Keratinocyte (primary cell): ENCODE measurements at regions not wholly inside any gene's neighbourhood (a gene's known extent, or its start where the extent isn't known, plus 50 kb on each side); places are given as distances from the start of the nearest gene placed in this dataset.

Experiments
- DNase-seq: peaks from one replicate; pipeline ENCODE4 v3.0.0-alpha.2; 2011; ENCODE audit warnings: low read depth, missing footprints, low spot score
- FAIRE-seq: peaks from 2 replicates; lab custom pipeline; 2011; peaks lifted over from hg19 to GRCh38; lab: Jason Lieb, UNC
- H2AFZ ChIP-seq: 2 replicates; pipeline ENCODE4 v1.6.0; 2012; ENCODE audit warnings: low read length, control low read depth, inconsistent platforms; ENCODE audit not compliant: control insufficient read depth
- H3K27ac ChIP-seq: 2 replicates; pipeline ENCODE4 v1.5.1; 2011; ENCODE audit warnings: low read length; ENCODE audit not compliant: control insufficient read depth, insufficient read depth
- H3K27me3 ChIP-seq: 3 replicates; pipeline ENCODE4 v1.6.0; 2011; ENCODE audit warnings: low read length; ENCODE audit not compliant: control insufficient read depth, insufficient read depth; ENCODE audit errors: extremely low read depth
- H3K36me3 ChIP-seq, 2 experiments: 2 replicates in 1 of 2; 3 replicates in 1 of 2; pipeline ENCODE4 v1.5.1; 2011; ENCODE audit warnings: low read length in 2 of 2, mild to moderate bottlenecking in 1 of 2; ENCODE audit not compliant: control insufficient read depth in 2 of 2, insufficient read depth in 2 of 2; ENCODE audit errors: extremely low read depth in 1 of 2
- H3K4me1 ChIP-seq: 3 replicates; pipeline ENCODE4 v1.5.1; 2011; ENCODE audit warnings: low read length; ENCODE audit not compliant: control insufficient read depth, insufficient read depth; ENCODE audit errors: extremely low read depth
- H3K4me2 ChIP-seq: 3 replicates; pipeline ENCODE4 v1.6.0; 2011; ENCODE audit warnings: low read depth, low read length; ENCODE audit not compliant: control insufficient read depth, insufficient read depth; ENCODE audit errors: extremely low read depth
- H3K4me3 ChIP-seq, 3 experiments: fragments of 200-600 bp in 1 of 3; sonication (generic) in 1 of 3; 2 replicates in 2 of 3; 3 replicates in 1 of 3; pipeline ENCODE4 v1.5.1; 2011 to 2016; ENCODE audit warnings: low read length in 3 of 3, mild to moderate bottlenecking in 3 of 3, control low read depth in 2 of 3, inconsistent platforms in 1 of 3, low read depth in 1 of 3, mixed read lengths in 1 of 3, mixed run types in 1 of 3, moderate library complexity in 1 of 3; ENCODE audit not compliant: control insufficient read depth in 2 of 3, insufficient read depth in 2 of 3; ENCODE audit errors: extremely low read depth in 1 of 3
- H3K79me2 ChIP-seq: 2 replicates; pipeline ENCODE4 v1.6.0; 2012; ENCODE audit warnings: low read length; ENCODE audit not compliant: control insufficient read depth, insufficient read depth
- H3K9ac ChIP-seq: 3 replicates; pipeline ENCODE4 v1.6.0; 2011; ENCODE audit warnings: low read length; ENCODE audit not compliant: control insufficient read depth, insufficient read depth; ENCODE audit errors: extremely low read depth
- H3K9me1 ChIP-seq: 3 replicates; pipeline ENCODE4 v1.6.0; 2011; ENCODE audit warnings: low read length; ENCODE audit not compliant: control insufficient read depth, insufficient read depth; ENCODE audit errors: extremely low read depth
- H3K9me3 ChIP-seq: 2 replicates; pipeline ENCODE4 v1.5.1; 2012; ENCODE audit warnings: low read depth, low read length; ENCODE audit not compliant: control insufficient read depth
- H4K20me1 ChIP-seq: 3 replicates; pipeline ENCODE4 v1.6.0; 2011; ENCODE audit warnings: low read length; ENCODE audit not compliant: control insufficient read depth, insufficient read depth; ENCODE audit errors: extremely low read depth
- EZH2 ChIP-seq: IDR thresholded peaks from one replicate; pipeline ENCODE4 v1.6.1; 2012; ENCODE audit warnings: inconsistent platforms, mild to moderate bottlenecking, low read length, moderate library complexity
- dilution Hi-C: fragments of 300-500 bp; cut with MboI; formaldehyde crosslinking; loops from one replicate; pipeline ENCODE4 v1.7.0; 2020; ENCODE audit warnings: low sequenced_read_pairs; ENCODE audit not compliant: extremely low pct_ligation_motif_present
- TF ChIP-seq, protein P1 (sequence below), 3 experiments: IDR thresholded peaks in 1 of 3; conservative IDR thresholded peaks in 1 of 3; optimal IDR thresholded peaks in 1 of 3; 2 replicates in 2 of 3; 3 replicates in 1 of 3; pipeline versions ENCODE3 to v1.5.1; 2011; ENCODE audit warnings: low read length in 3 of 3, mild to moderate bottlenecking in 3 of 3, moderate library complexity in 2 of 3, control low read depth in 1 of 3, inconsistent platforms in 1 of 3; ENCODE audit not compliant: insufficient read depth in 2 of 3; ENCODE audit errors: extremely low read depth in 1 of 3

DNA sequence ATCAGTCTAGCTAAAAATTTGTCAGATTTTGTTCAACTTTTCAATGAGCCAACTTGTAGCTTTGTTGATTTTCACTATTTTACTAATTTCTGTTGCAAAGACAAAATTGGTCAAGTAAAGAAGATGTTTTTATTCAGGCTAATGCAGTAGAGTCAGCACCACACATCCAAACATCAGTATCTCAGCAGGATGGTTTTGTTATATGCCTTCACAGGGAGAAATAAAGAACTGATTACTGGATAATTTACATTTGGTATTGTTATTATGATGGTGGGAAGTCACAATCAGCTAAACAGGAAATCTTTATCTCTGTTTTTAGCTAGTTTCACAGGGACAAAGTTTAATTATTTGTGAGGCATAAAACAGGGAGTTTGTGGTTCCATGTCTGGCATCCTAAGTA, 713.4 kb downstream of the SLITRK5 start:
- TF ChIP-seq, protein P1, sequence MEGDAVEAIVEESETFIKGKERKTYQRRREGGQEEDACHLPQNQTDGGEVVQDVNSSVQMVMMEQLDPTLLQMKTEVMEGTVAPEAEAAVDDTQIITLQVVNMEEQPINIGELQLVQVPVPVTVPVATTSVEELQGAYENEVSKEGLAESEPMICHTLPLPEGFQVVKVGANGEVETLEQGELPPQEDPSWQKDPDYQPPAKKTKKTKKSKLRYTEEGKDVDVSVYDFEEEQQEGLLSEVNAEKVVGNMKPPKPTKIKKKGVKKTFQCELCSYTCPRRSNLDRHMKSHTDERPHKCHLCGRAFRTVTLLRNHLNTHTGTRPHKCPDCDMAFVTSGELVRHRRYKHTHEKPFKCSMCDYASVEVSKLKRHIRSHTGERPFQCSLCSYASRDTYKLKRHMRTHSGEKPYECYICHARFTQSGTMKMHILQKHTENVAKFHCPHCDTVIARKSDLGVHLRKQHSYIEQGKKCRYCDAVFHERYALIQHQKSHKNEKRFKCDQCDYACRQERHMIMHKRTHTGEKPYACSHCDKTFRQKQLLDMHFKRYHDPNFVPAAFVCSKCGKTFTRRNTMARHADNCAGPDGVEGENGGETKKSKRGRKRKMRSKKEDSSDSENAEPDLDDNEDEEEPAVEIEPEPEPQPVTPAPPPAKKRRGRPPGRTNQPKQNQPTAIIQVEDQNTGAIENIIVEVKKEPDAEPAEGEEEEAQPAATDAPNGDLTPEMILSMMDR (optimal IDR thresholded peaks at IDR 0.05 in 1 of 3, IDR thresholded peaks at IDR 0.05 in 1 of 3, conservative IDR thresholded peaks at IDR 0.05 in 1 of 3; ENCODE audit: extremely low read depth in 1 of 3, insufficient read depth in 2 of 3, low read length in 3 of 3): no peak
- no peak for TF ChIP-seq EZH2
- Histone ChIP-seq H3K27me3 (no peaks in the 10 kb centered on the region), H3K79me2 (no peaks in the 10 kb centered on the region), H3K9ac (no peak overlapping the region), H3K4me1 (no peaks in the 10 kb centered on the region), H2AFZ (no peak overlapping the region), H4K20me1 (no peaks in the 10 kb centered on the region), H3K36me3 (no peaks in the 10 kb centered on the region), H3K9me1 (no peaks in the 10 kb centered on the region), H3K4me3 (no peak overlapping the region), H3K4me2 (no peak overlapping the region), H3K27ac (no peak overlapping the region), H3K9me3 (no peaks in the 10 kb centered on the region)
- FAIRE-seq (no peak), DNase-seq (no peak)
- dilution Hi-C loops: no loop called here

DNA sequence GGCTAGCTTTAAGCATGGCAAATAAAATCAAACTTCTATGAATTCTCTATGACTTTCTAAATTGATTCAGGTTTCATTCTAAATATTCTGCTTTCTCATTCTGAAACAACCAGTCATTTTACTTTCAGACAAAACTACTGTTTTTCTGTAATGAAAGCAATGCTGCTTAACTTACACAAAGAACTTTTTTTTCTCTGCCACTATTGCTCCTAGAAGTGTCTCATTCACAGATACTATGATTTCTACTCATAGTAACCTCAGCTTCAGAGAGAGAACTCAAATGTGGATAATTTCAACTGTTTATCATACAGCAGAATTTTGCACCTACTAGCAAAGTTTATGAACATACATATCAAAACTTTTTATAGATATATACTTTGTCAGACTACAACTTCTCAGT, 724.6 kb downstream of the SLITRK5 start:
- Histone ChIP-seq H3K27ac (no peak overlapping the region), H3K27me3 (no peaks in the 10 kb centered on the region), H3K9me1 (no peaks in the 10 kb centered on the region), H3K4me3 (no peak overlapping the region), H3K9me3 (no peaks in the 10 kb centered on the region), H3K79me2 (no peaks in the 10 kb centered on the region), H3K36me3 (no peaks in the 10 kb centered on the region), H4K20me1 (no peaks in the 10 kb centered on the region), H3K4me2 (no peak overlapping the region), H3K4me1 (no peaks in the 10 kb centered on the region), H3K9ac (no peak overlapping the region), H2AFZ (no peak overlapping the region)
- dilution Hi-C loops: no loop called here
- TF ChIP-seq EZH2: no peak
- TF ChIP-seq, protein P1 (optimal IDR thresholded peaks at IDR 0.05 in 1 of 3, IDR thresholded peaks at IDR 0.05 in 1 of 3, conservative IDR thresholded peaks at IDR 0.05 in 1 of 3; ENCODE audit: extremely low read depth in 1 of 3, insufficient read depth in 2 of 3, low read length in 3 of 3): no peak
- FAIRE-seq: no peak
- DNase-seq: no peak
